GM23338 (cell line): ENCODE measurements at regions not wholly inside any gene's neighbourhood (a gene's known extent, or its start where the extent isn't known, plus 50 kb on each side); places are given as distances from the start of the nearest gene placed in this dataset.

Experiments used
- ATAC-seq: fragments of 200-7000 bp; cut with Tn5 transposase; 3 replicates; pipeline ENCODE4 v1.9.1; 2020
- DNase-seq: peaks from one replicate; pipeline ENCODE4 v3.0.0-alpha.2; 2015; ENCODE audit warnings: low spot score
- H2AFZ ChIP-seq: fragments of 200-600 bp; sonication (generic); 2 replicates; pipeline ENCODE4 v1.8.0; 2016; ENCODE audit warnings: antibody characterized with exemption, mild to moderate bottlenecking, moderate library complexity
- H3F3A ChIP-seq: fragments of 200-600 bp; sonication (generic); replicated peaks from 2 replicates; pipeline ENCODE4 v1.8.0; 2017; ENCODE audit warnings: antibody characterized with exemption, mixed run types, low read depth
- H3K27ac ChIP-seq: fragments of 200-600 bp; sonication (generic); 2 replicates; pipeline ENCODE4 v1.6.1; 2016; ENCODE audit warnings: low read depth
- H3K27me3 ChIP-seq: fragments of 200-600 bp; sonication (generic); 2 replicates; pipeline ENCODE4 v1.8.0; 2016; ENCODE audit warnings: mild to moderate bottlenecking, mixed run types, moderate library complexity; ENCODE audit not compliant: insufficient read depth
- H3K36me3 ChIP-seq: fragments of 200-600 bp; sonication (generic); 2 replicates; pipeline ENCODE4 v1.8.0; 2016; ENCODE audit warnings: mild to moderate bottlenecking; ENCODE audit not compliant: insufficient read depth
- H3K4me1 ChIP-seq: fragments of 200-600 bp; sonication (generic); 2 replicates; pipeline ENCODE4 v1.8.0; 2016; ENCODE audit warnings: mild to moderate bottlenecking, moderate library complexity; ENCODE audit not compliant: insufficient read depth
- H3K4me2 ChIP-seq: fragments of 200-600 bp; sonication (generic); 2 replicates; pipeline ENCODE4 v1.7.1; 2017; ENCODE audit warnings: mixed run types
- H3K4me3 ChIP-seq: fragments of 200-600 bp; sonication (generic); 2 replicates; pipeline ENCODE4 v1.6.1; 2016; ENCODE audit warnings: mixed run types
- H3K79me2 ChIP-seq: fragments of 200-600 bp; sonication (generic); replicated peaks from 2 replicates; pipeline ENCODE4 v1.8.0; 2017; ENCODE audit warnings: mild to moderate bottlenecking; ENCODE audit not compliant: insufficient read depth
- H3K9me2 ChIP-seq: fragments of 200-600 bp; sonication (generic); 2 replicates; pipeline ENCODE4 v1.8.0; 2017; ENCODE audit not compliant: insufficient read depth
- H4K20me1 ChIP-seq: fragments of 200-600 bp; sonication (generic); replicated peaks from 2 replicates; pipeline ENCODE4 v1.8.0; 2017; ENCODE audit warnings: mild to moderate bottlenecking; ENCODE audit not compliant: insufficient read depth
- H3K27ac Mint-ChIP-seq: 2 replicates; pipeline ENCODE4 v1.8.0; 2020; ENCODE audit warnings: inconsistent platforms, mild to moderate bottlenecking, moderate library complexity, mixed read lengths
- H3K27me3 Mint-ChIP-seq: 3 replicates; pipeline ENCODE4 v1.8.0; 2022; ENCODE audit warnings: low read depth, mild to moderate bottlenecking, moderate library complexity, mixed read lengths, inconsistent platforms; ENCODE audit not compliant: insufficient read depth, poor library complexity
- H3K36me3 Mint-ChIP-seq: 3 replicates; pipeline ENCODE4 v1.8.0; 2021; ENCODE audit warnings: low read depth, mild to moderate bottlenecking, inconsistent platforms, moderate library complexity, mixed read lengths
- H3K4me1 Mint-ChIP-seq: 3 replicates; pipeline ENCODE4 v1.8.0; 2020; ENCODE audit warnings: mild to moderate bottlenecking, inconsistent platforms, mixed read lengths
- H3K4me3 Mint-ChIP-seq: 3 replicates; pipeline ENCODE4 v1.8.0; 2021; ENCODE audit warnings: moderate library complexity, mild to moderate bottlenecking, inconsistent platforms, mixed read lengths
- H3K9me3 Mint-ChIP-seq: 3 replicates; pipeline ENCODE4 v1.8.0; 2020; ENCODE audit warnings: moderate library complexity, mild to moderate bottlenecking, inconsistent platforms, mixed read lengths
- CREB1 ChIP-seq: fragments of 250-450 bp; sonication (Bioruptor Pico); IDR thresholded peaks from 2 replicates; pipeline ENCODE4 v1.5.0; 2020; ENCODE audit warnings: low read depth, mild to moderate bottlenecking, moderate library complexity
- CTCF ChIP-seq, 2 experiments: fragments of 200-600 bp in 1 of 2; sonication (generic) in 1 of 2; conservative IDR thresholded peaks; 2 replicates each; pipeline versions ENCODE4 v1.5.1 to v1.6.1; 2016 to 2017; ENCODE audit warnings: antibody characterized with exemption in 2 of 2, low read depth in 2 of 2, mild to moderate bottlenecking in 2 of 2, moderate library complexity in 1 of 2
- ETS1 ChIP-seq: IDR thresholded peaks from 2 replicates; pipeline ENCODE4 v1.6.1; 2016; ENCODE audit warnings: antibody characterized with exemption
- EZH2 ChIP-seq: fragments of 200-600 bp; sonication (generic); IDR thresholded peaks from one replicate; pipeline ENCODE4 v1.8.0; 2017; ENCODE audit warnings: antibody characterized with exemption, mild to moderate bottlenecking, low read depth; ENCODE audit not compliant: unreplicated experiment
- EZH2phosphoT487 ChIP-seq: fragments of 200-600 bp; sonication (generic); IDR thresholded peaks from one replicate; pipeline ENCODE4 v1.8.1; 2018; ENCODE audit warnings: antibody characterized with exemption; ENCODE audit not compliant: unreplicated experiment
- JUNB ChIP-seq: IDR thresholded peaks from one replicate; pipeline ENCODE4 v1.6.1; 2016; ENCODE audit warnings: antibody characterized with exemption; ENCODE audit not compliant: unreplicated experiment
- NANOG ChIP-seq: IDR thresholded peaks from 2 replicates; pipeline ENCODE4 v1.6.1; 2016; ENCODE audit warnings: antibody characterized with exemption, borderline replicate concordance
- POLR2AphosphoS5 ChIP-seq: IDR thresholded peaks from 2 replicates; pipeline ENCODE4 v1.6.1; 2016; ENCODE audit warnings: antibody characterized with exemption, low read depth
- REST ChIP-seq: IDR thresholded peaks from one replicate; pipeline ENCODE4 v1.6.1; 2018; ENCODE audit warnings: antibody characterized with exemption; ENCODE audit not compliant: unreplicated experiment
- STAT1 ChIP-seq: IDR thresholded peaks from one replicate; pipeline ENCODE4 v1.6.1; 2016; ENCODE audit warnings: antibody characterized with exemption; ENCODE audit not compliant: unreplicated experiment
- ZNF114 ChIP-seq: fragments of 250-450 bp; sonication (Bioruptor Pico); IDR thresholded peaks from 2 replicates; pipeline ENCODE4 v1.5.0; 2020; ENCODE audit warnings: mild to moderate bottlenecking, moderate library complexity
- ZNF331 ChIP-seq: fragments of 250-450 bp; sonication (Bioruptor Pico); IDR thresholded peaks from 2 replicates; pipeline ENCODE4 v1.5.0; 2020; ENCODE audit warnings: low read depth, mild to moderate bottlenecking, moderate library complexity
- ZNF462 ChIP-seq: fragments of 250-450 bp; sonication (Bioruptor Pico); IDR thresholded peaks from 2 replicates; pipeline ENCODE4 v1.5.0; 2020; ENCODE audit warnings: mild to moderate bottlenecking, moderate library complexity

- no peaks in the 10 kb centered on the region for H4K20me1 ChIP-seq
- DNase-seq, result no peak
- H3K27me3 ChIP-seq, result peaks cover 57% of the 10 kb centered on the region
- ATAC-seq, result no peak
- no peak overlapping the region for H3K4me3 Mint-ChIP-seq
- no peaks in the 10 kb centered on the region; the same call in 2 of the 3 replicates for H3K9me3 Mint-ChIP-seq
- no peak overlapping the region for H3K27ac Mint-ChIP-seq
- no peaks in the 10 kb centered on the region; the same call in 1 of the 2 replicates for H3K36me3 ChIP-seq
- H3K4me1 Mint-ChIP-seq, result peaks cover 72% of the 10 kb centered on the region
- H3K27me3 Mint-ChIP-seq, result peaks cover 44% of the 10 kb centered on the region
- H3K79me2 ChIP-seq, result no peaks in the 10 kb centered on the region
- TF ChIP-seq ETS1, result no peak
- no peak for TF ChIP-seq CTCF (conservative IDR thresholded peaks at IDR 0.05; ENCODE audit: low read depth in 2 of 2)
- no peak for TF ChIP-seq EZH2phosphoT487
- no peak for TF ChIP-seq ZNF462 (CRISPR knock-in tag)
- no peak for TF ChIP-seq EZH2
- TF ChIP-seq CREB1, result no peak
- no peak for TF ChIP-seq ZNF331 (CRISPR knock-in tag)
- no peak for TF ChIP-seq POLR2AphosphoS5
- TF ChIP-seq ZNF114 (CRISPR knock-in tag), result no peak
- no peak for TF ChIP-seq REST
- TF ChIP-seq NANOG, result no peak
- TF ChIP-seq STAT1, result no peak
- no peak for TF ChIP-seq JUNB
- no peak overlapping the region for H3K27ac ChIP-seq
- no peak overlapping the region for H2AFZ ChIP-seq
- no peak overlapping the region; the same call in 1 of the 2 replicates for H3K4me3 ChIP-seq
- H3K4me2 ChIP-seq, result peak overlapping the region; percentile 98
- H3K36me3 Mint-ChIP-seq, result no peaks in the 10 kb centered on the region
- H3K4me1 ChIP-seq, result peaks cover 61% of the 10 kb centered on the region
- H3K9me2 ChIP-seq, result no peaks in the 10 kb centered on the region; the same call in 1 of the 2 replicates
- H3F3A ChIP-seq, result peaks cover 33% of the 10 kb centered on the region
Measured at GRCh38 chr1:54477153-54477561, 70.9 kb upstream of the ACOT11 start.
